SK-N-SH treated with all-trans-retinoic acid at 6 μM for 48 hours (cell line): ENCODE measurements at regions not wholly inside any gene's neighbourhood (a gene's known extent, or its start where the extent isn't known, plus 50 kb on each side); places are given as distances from the start of the nearest gene placed in this dataset.

Source experiments
- ATAC-seq: fragments of 200-7000 bp; cut with Tn5 transposase; 3 replicates; pipeline ENCODE4 v1.9.1; 2020; ENCODE audit warnings: mild to moderate bottlenecking, moderate library complexity
- ARNTL ChIP-seq: fragments of 450-650 bp; formaldehyde crosslinking; IDR thresholded peaks from 2 replicates; pipeline ENCODE4 v1.5.0; 2020; ENCODE audit warnings: low read depth, mild to moderate bottlenecking, moderate library complexity, borderline replicate concordance
- BACH2 ChIP-seq: fragments of 250-450 bp; sonication (Bioruptor Pico); IDR thresholded peaks from 2 replicates; pipeline ENCODE4 v1.9.0; 2021; ENCODE audit warnings: mild to moderate bottlenecking, borderline replicate concordance
- CREB5 ChIP-seq: fragments of 250-450 bp; sonication (Bioruptor Pico); IDR thresholded peaks from 2 replicates; pipeline ENCODE4 v1.5.1; 2020; ENCODE audit warnings: low read depth, mild to moderate bottlenecking, moderate library complexity
- CSDC2 ChIP-seq: fragments of 250-450 bp; sonication (Bioruptor Pico); IDR thresholded peaks from 2 replicates; pipeline ENCODE4 v1.5.0; 2020; ENCODE audit warnings: mild to moderate bottlenecking, moderate library complexity
- GLIS3 ChIP-seq: fragments of 250-450 bp; sonication (Bioruptor Pico); IDR thresholded peaks from 2 replicates; pipeline ENCODE4 v1.5.0; 2020; ENCODE audit warnings: mild to moderate bottlenecking, moderate library complexity
- ISL1 ChIP-seq: fragments of 250-450 bp; sonication (Bioruptor Pico); IDR thresholded peaks from 2 replicates; pipeline ENCODE4 v2.1.2; 2022; ENCODE audit warnings: mild to moderate bottlenecking, moderate library complexity
- OSR1 ChIP-seq: fragments of 250-450 bp; sonication (Bioruptor Pico); IDR thresholded peaks from 2 replicates; pipeline ENCODE4 v1.8.0; 2022; ENCODE audit warnings: moderate library complexity, mild to moderate bottlenecking, inconsistent platforms
- PATZ1 ChIP-seq: fragments of 250-450 bp; sonication (Bioruptor Pico); IDR thresholded peaks from 2 replicates; pipeline ENCODE4 v1.8.0; 2020; ENCODE audit warnings: mild to moderate bottlenecking, moderate library complexity, borderline replicate concordance
- PPARA ChIP-seq: fragments of 250-450 bp; sonication (Bioruptor Pico); IDR thresholded peaks from 2 replicates; pipeline ENCODE4 v1.5.0; 2020; ENCODE audit warnings: mild to moderate bottlenecking, borderline replicate concordance
- RARB ChIP-seq: fragments of 250-450 bp; sonication (Bioruptor Pico); IDR thresholded peaks from 2 replicates; pipeline ENCODE4 v1.8.0; 2021; ENCODE audit warnings: mild to moderate bottlenecking, moderate library complexity
- SNAI2 ChIP-seq: fragments of 250-450 bp; sonication (Bioruptor Pico); IDR thresholded peaks from 2 replicates; pipeline ENCODE4 v1.5.0; 2020; ENCODE audit warnings: mild to moderate bottlenecking, moderate library complexity
- TOX ChIP-seq: fragments of 250-450 bp; sonication (Bioruptor Pico); IDR thresholded peaks from 2 replicates; pipeline ENCODE4 v1.8.0; 2021; ENCODE audit warnings: mild to moderate bottlenecking, moderate library complexity, borderline replicate concordance
- TSHZ2 ChIP-seq: fragments of 250-450 bp; sonication (Bioruptor Pico); IDR thresholded peaks from 2 replicates; pipeline ENCODE4 v1.5.0; 2020; ENCODE audit warnings: mild to moderate bottlenecking, moderate library complexity
- ZC3H10 ChIP-seq: fragments of 250-450 bp; sonication (Bioruptor Pico); IDR thresholded peaks from 2 replicates; pipeline ENCODE4 v1.5.1; 2021; ENCODE audit warnings: mild to moderate bottlenecking, moderate library complexity
- ZFP3 ChIP-seq: fragments of 250-450 bp; sonication (Bioruptor Pico); IDR thresholded peaks from 2 replicates; pipeline ENCODE4 v1.5.0; 2020; ENCODE audit warnings: mild to moderate bottlenecking, moderate library complexity
- ZFP30 ChIP-seq: fragments of 450-650 bp; formaldehyde crosslinking; IDR thresholded peaks from 2 replicates; pipeline ENCODE4 v1.5.0; 2022; ENCODE audit warnings: mild to moderate bottlenecking, moderate library complexity
- ZNF565 ChIP-seq: fragments of 450-650 bp; formaldehyde crosslinking; conservative IDR thresholded peaks from 2 replicates; pipeline ENCODE4 v1.5.0; 2020; ENCODE audit warnings: low read depth, mild to moderate bottlenecking, moderate library complexity
- ZNF70 ChIP-seq: fragments of 450-650 bp; formaldehyde crosslinking; IDR thresholded peaks from 2 replicates; pipeline ENCODE4 v1.5.0; 2020; ENCODE audit warnings: mild to moderate bottlenecking, moderate library complexity
- ZNF8 ChIP-seq: fragments of 450-650 bp; formaldehyde crosslinking; IDR thresholded peaks from 2 replicates; pipeline ENCODE4 v1.5.0; 2020; ENCODE audit warnings: mild to moderate bottlenecking, moderate library complexity
- TF ChIP-seq, protein P1 (sequence below): fragments of 250-450 bp; sonication (Bioruptor Pico); IDR thresholded peaks from 2 replicates; pipeline ENCODE4 v1.5.1; 2021; ENCODE audit warnings: mild to moderate bottlenecking, moderate library complexity
- TF ChIP-seq, protein P2 (sequence below): fragments of 250-450 bp; sonication (Bioruptor Pico); IDR thresholded peaks from 2 replicates; pipeline ENCODE4 v1.8.0; 2021; ENCODE audit warnings: low read depth, mild to moderate bottlenecking, moderate library complexity, borderline replicate concordance

DNA sequence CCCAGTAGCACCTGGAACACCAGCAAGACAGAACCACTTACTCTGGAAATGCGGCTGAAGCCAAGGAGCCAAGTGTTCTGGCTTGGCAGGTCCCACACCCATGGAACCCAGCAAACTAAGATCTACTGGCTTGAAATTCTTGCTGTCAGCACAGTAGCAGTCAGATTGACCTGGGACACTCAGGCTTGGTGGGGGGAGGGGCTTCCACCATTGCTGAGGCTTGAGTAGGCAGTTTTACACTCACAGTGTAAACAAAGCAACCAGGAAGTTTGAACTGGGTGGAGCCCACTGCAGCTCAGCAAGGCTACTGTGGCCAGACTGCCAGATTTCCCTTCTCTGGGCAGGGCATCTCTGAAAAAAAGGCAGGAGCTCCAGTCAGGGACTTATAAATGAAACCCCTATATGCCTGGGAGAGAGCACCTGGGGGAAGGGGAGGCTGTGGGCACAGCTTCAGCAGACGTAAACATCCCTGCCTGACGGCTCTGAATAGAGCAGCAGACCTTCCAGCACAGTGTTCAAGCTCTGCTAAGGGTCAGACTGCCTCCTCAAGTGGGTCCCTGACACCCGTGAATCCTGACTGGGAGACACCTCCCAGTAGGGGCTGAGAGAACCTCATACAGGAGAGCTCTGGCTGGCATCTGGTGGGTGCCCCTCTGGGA is 121.2 kb downstream of the MTERF1 start:
- ATAC-seq = no peak
- TF ChIP-seq ZNF70 (CRISPR knock-in tag) = no peak
- TF ChIP-seq, protein P1, sequence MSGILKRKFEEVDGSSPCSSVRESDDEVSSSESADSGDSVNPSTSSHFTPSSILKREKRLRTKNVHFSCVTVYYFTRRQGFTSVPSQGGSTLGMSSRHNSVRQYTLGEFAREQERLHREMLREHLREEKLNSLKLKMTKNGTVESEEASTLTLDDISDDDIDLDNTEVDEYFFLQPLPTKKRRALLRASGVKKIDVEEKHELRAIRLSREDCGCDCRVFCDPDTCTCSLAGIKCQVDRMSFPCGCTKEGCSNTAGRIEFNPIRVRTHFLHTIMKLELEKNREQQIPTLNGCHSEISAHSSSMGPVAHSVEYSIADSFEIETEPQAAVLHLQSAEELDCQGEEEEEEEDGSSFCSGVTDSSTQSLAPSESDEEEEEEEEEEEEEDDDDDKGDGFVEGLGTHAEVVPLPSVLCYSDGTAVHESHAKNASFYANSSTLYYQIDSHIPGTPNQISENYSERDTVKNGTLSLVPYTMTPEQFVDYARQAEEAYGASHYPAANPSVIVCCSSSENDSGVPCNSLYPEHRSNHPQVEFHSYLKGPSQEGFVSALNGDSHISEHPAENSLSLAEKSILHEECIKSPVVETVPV (CRISPR knock-in tag) = no peak

- TF ChIP-seq ARNTL (CRISPR knock-in tag) = no peak
- TF ChIP-seq, protein P2, sequence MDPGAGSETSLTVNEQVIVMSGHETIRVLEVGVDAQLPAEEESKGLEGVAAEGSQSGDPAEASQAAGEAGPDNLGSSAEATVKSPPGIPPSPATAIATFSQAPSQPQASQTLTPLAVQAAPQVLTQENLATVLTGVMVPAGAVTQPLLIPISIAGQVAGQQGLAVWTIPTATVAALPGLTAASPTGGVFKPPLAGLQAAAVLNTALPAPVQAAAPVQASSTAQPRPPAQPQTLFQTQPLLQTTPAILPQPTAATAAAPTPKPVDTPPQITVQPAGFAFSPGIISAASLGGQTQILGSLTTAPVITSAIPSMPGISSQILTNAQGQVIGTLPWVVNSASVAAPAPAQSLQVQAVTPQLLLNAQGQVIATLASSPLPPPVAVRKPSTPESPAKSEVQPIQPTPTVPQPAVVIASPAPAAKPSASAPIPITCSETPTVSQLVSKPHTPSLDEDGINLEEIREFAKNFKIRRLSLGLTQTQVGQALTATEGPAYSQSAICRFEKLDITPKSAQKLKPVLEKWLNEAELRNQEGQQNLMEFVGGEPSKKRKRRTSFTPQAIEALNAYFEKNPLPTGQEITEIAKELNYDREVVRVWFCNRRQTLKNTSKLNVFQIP (CRISPR knock-in tag) = no peak
- no peak for TF ChIP-seq ZFP3 (CRISPR knock-in tag)
- TF ChIP-seq TSHZ2 (CRISPR knock-in tag) = no peak
- no peak for TF ChIP-seq OSR1
- TF ChIP-seq ZC3H10 (CRISPR knock-in tag) = no peak
- TF ChIP-seq ZNF8 (CRISPR knock-in tag) = no peak
- no peak for TF ChIP-seq CSDC2 (CRISPR knock-in tag)
- no peak for ATAC-seq
These were observed 112.7 kb downstream of the MTERF1 start for GRCh38 chr7:91767820-91768219.

DNA sequence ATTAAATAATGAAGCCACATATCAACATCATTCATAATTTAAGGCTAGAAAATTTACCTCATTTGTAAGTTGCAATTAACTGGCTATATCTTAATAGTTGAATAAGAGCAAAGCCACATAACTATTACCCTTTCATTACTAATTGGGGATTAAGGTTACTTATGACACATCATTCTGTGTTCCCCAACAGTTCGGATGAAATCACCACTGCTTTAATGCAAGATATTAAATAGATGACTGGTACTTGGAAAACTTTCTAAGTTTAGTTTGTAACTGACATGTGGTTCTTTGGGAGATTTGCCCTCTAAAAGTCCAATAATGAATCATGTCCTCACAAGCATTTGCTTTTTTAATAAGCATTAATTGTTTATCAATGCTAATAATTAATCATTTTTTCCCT is 109.1 kb downstream of the MTERF1 start:
- no peak for TF ChIP-seq ZNF70 (CRISPR knock-in tag)
- TF ChIP-seq SNAI2 (CRISPR knock-in tag) = no peak
- TF ChIP-seq TSHZ2 (CRISPR knock-in tag) = no peak
- TF ChIP-seq BACH2 = no peak
- TF ChIP-seq CREB5 (CRISPR knock-in tag) = no peak
- no peak for TF ChIP-seq ZFP3 (CRISPR knock-in tag)
- TF ChIP-seq, protein P1 (CRISPR knock-in tag) = no peak
- TF ChIP-seq PATZ1 = no peak
- no peak for TF ChIP-seq TOX (CRISPR knock-in tag)
- no peak for TF ChIP-seq ZNF565 (CRISPR knock-in tag)
- TF ChIP-seq ZC3H10 (CRISPR knock-in tag) = no peak
- TF ChIP-seq GLIS3 (CRISPR knock-in tag) = no peak
- no peak for TF ChIP-seq ZFP30 (CRISPR knock-in tag)
- TF ChIP-seq RARB = no peak
- TF ChIP-seq, protein P2 (CRISPR knock-in tag) = no peak
- no peak for TF ChIP-seq ISL1 (CRISPR knock-in tag)
- TF ChIP-seq OSR1 = no peak
- TF ChIP-seq PPARA = no peak
- TF ChIP-seq CSDC2 (CRISPR knock-in tag) = no peak

More for the DNA sequence above, 109.1 kb downstream of the MTERF1 start:
- no peak for ATAC-seq
